K562 (cell line): ENCODE measurements at regions not wholly inside any gene's neighbourhood (a gene's known extent, or its start where the extent isn't known, plus 50 kb on each side); places are given as distances from the start of the nearest gene placed in this dataset.

Experiments
- ATF3 ChIP-seq, 2 experiments: fragments of 450-650 bp in 1 of 2; sonication (generic) in 1 of 2; formaldehyde crosslinking in 1 of 2; IDR thresholded peaks in 1 of 2; conservative IDR thresholded peaks in 1 of 2; 2 replicates each; pipeline versions ENCODE4 v1.6.1 to v1.8.1; 2016 to 2023; ENCODE audit warnings: mild to moderate bottlenecking in 2 of 2, moderate library complexity in 2 of 2, inconsistent platforms in 1 of 2, missing genetic modification reagents in 1 of 2
- BRF2 ChIP-seq: IDR thresholded peaks from 3 replicates; pipeline ENCODE4 v1.6.1; 2011; ENCODE audit warnings: borderline replicate concordance, mild to moderate bottlenecking; ENCODE audit not compliant: insufficient read length, insufficient read depth
- CEBPZ ChIP-seq: fragments of 150-350 bp; IDR thresholded peaks from 2 replicates; pipeline ENCODE4 v1.6.1; 2014; ENCODE audit warnings: low read depth, mild to moderate bottlenecking, low read length, borderline replicate concordance
- DLX4 ChIP-seq: fragments of 250-450 bp; sonication (Bioruptor Pico); IDR thresholded peaks from 2 replicates; pipeline ENCODE4 v1.6.1; 2021; ENCODE audit warnings: mild to moderate bottlenecking
- E2F1 ChIP-seq: sonication (generic); formaldehyde crosslinking; IDR thresholded peaks from 2 replicates; pipeline ENCODE4 v1.8.1; 2023; ENCODE audit warnings: mild to moderate bottlenecking, missing genetic modification reagents, moderate library complexity
- EHMT2 ChIP-seq: fragments of 450-650 bp; IDR thresholded peaks from 2 replicates; pipeline ENCODE4 v1.6.1; 2018; ENCODE audit warnings: antibody characterized with exemption
- FOSL1 ChIP-seq: fragments of 200-800 bp; sonication (Bioruptor generic); conservative IDR thresholded peaks from 2 replicates; pipeline ENCODE4 v1.6.1; 2016; ENCODE audit warnings: missing genetic modification characterization, missing compliant biosample characterization
- FOXO4 ChIP-seq: fragments of 450-650 bp; formaldehyde crosslinking; IDR thresholded peaks from 2 replicates; pipeline ENCODE4 v1.4.0; 2020; ENCODE audit warnings: mild to moderate bottlenecking, moderate library complexity
- MBD2 ChIP-seq: sonication (generic); IDR thresholded peaks from 2 replicates; pipeline ENCODE4 v1.6.1; 2016; ENCODE audit warnings: low read depth, borderline replicate concordance
- MYBL2 ChIP-seq, 2 experiments: fragments of 450-650 bp in 1 of 2; sonication (generic) in 1 of 2; formaldehyde crosslinking in 1 of 2; IDR thresholded peaks; 2 replicates each; pipeline versions ENCODE4 v1.6.1 to v1.8.1; 2017 to 2022; ENCODE audit warnings: borderline replicate concordance in 1 of 2, inconsistent platforms in 1 of 2, low read depth in 1 of 2, mild to moderate bottlenecking in 1 of 2, missing genetic modification reagents in 1 of 2, moderate library complexity in 1 of 2
- RB1 ChIP-seq: fragments of 450-650 bp; IDR thresholded peaks from 2 replicates; pipeline ENCODE4 v1.6.1; 2017; ENCODE audit warnings: low read depth, mild to moderate bottlenecking
- RBFOX2 ChIP-seq: fragments of 200-400 bp; formaldehyde crosslinking; IDR thresholded peaks from 2 replicates; pipeline ENCODE4 v1.6.1; 2017; ENCODE audit warnings: low read depth, mild to moderate bottlenecking, low read length, moderate library complexity
- SIX5 ChIP-seq, 2 experiments: IDR thresholded peaks; 2 replicates each; pipeline ENCODE4 v1.6.1; 2011; ENCODE audit warnings: low read length in 2 of 2, borderline replicate concordance in 1 of 2, low read depth in 1 of 2, mild to moderate bottlenecking in 1 of 2, moderate library complexity in 1 of 2; ENCODE audit not compliant: insufficient read depth in 1 of 2
- STAG1 ChIP-seq: sonication (generic); formaldehyde crosslinking; IDR thresholded peaks from 2 replicates; pipeline ENCODE4 v1.5.0; 2020; ENCODE audit warnings: missing genetic modification reagents, borderline replicate concordance
- TARDBP ChIP-seq: fragments of 450-650 bp; IDR thresholded peaks from 2 replicates; pipeline ENCODE4 v1.6.1; 2016
- ZNF165 ChIP-seq: fragments of 250-450 bp; sonication (Bioruptor Pico); IDR thresholded peaks from 2 replicates; pipeline ENCODE4 v1.4.0; 2020; ENCODE audit warnings: borderline replicate concordance

GRCh38 chr10:83983578-83984255 is 155.6 kb upstream of the GHITM start (continued):
- TF ChIP-seq CEBPZ (no peak), RBFOX2 (no peak), DLX4 (CRISPR knock-in tag) (no peak), TARDBP (no peak), FOSL1 (tag) (0 out of 2 replicates have a peak, but pooled peaks have one; percentile 54), MBD2 (no peak), MYBL2 (IDR thresholded peaks at IDR 0.05; ENCODE audit: low read depth) (no peak), MYBL2 (CRISPR knock-in tag; IDR thresholded peaks at IDR 0.05; ENCODE audit: borderline replicate concordance) (no peak), EHMT2 (no peak), BRF2 (no peak), SIX5 (IDR thresholded peaks at IDR 0.05; ENCODE audit: borderline replicate concordance in 1 of 2, insufficient read depth in 1 of 2, low read depth in 1 of 2, low read length in 2 of 2) (no peak), FOXO4 (CRISPR knock-in tag) (no peak), E2F1 (CRISPR knock-in tag) (no peak), RB1 (no peak), ZNF165 (CRISPR knock-in tag) (no peak), ATF3 (IDR thresholded peaks at IDR 0.05) (no peak), ATF3 (CRISPR knock-in tag; conservative IDR thresholded peaks at IDR 0.05) (no peak), STAG1 (CRISPR knock-in tag) (no peak)
